NCI-H2196 treated with DMSO at 0.1 percent for 48 hours (cell line): ENCODE measurements at regions not wholly inside any gene's neighbourhood (a gene's known extent, or its start where the extent isn't known, plus 50 kb on each side); places are given as distances from the start of the nearest gene placed in this dataset.

ENCODE experiments used
- DNase-seq: peaks from one replicate; lab custom pipeline; 2025; ENCODE audit not compliant: unreplicated experiment; lab: John Stamatoyannopoulos, UW

- DNase-seq: no peak
Measured at GRCh38 chr15:69529961-69530633, 77.5 kb downstream of the RPLP1 start.

DNA sequence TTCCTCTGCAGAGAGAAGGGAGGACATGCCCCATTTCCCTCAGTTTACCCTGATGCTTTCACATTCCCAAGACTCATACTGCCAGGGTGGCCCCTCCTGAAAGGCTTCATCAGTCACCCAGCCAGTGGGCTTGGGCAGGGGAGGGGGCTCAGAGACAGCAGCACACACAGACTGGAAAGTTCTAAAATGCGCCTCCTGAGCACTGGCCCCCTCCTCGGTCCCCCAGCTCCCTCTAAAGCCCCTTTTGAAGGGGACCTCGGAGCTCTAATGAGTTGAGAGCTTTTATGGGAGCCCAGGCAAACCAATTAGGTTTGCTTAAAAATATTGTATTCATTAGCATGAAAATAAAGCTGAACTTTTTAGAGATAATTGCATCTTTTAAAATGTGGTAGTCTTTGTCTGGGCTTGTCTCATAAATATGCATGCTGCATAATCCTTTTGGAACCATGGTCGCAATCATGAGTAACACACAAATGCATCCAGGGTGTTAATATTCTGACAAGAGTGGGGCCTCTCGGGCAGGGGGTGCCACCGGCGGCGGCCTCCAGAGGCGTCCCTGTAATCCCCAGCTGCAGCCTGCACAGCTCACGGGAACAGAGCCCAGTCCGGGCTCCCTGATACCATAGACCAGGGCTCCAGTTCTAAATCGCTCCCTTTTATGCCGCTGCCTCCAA lies 78.5 kb downstream of the RPLP1 start:
- no peak for DNase-seq

GRCh38 chr15:69531665-69532027 lies 79.0 kb downstream of the RPLP1 start:
- no peak for DNase-seq

DNA sequence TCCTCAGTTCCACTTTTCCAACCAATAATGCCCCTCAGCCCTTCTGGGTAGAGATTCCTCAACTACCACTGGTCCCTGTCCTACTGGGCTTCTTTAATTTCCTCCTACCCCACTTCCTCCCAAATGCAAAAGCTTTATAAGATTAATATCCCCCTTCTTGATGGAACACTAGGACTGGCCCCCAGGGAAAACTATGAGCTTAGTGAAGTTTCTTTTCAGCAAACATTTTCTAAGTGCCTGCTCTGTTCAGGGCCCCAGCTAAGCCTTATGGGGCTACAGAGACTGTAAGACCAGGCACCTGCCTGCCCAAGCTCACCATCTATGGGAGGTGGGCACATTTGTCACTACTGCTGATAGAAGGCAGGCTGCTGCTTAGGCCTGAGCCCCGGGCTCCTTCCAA lies 79.4 kb downstream of the RPLP1 start:
- no peak for DNase-seq

GRCh38 chr15:69532856-69533255 lies 80.2 kb downstream of the RPLP1 start:
- no peak for DNase-seq

DNA sequence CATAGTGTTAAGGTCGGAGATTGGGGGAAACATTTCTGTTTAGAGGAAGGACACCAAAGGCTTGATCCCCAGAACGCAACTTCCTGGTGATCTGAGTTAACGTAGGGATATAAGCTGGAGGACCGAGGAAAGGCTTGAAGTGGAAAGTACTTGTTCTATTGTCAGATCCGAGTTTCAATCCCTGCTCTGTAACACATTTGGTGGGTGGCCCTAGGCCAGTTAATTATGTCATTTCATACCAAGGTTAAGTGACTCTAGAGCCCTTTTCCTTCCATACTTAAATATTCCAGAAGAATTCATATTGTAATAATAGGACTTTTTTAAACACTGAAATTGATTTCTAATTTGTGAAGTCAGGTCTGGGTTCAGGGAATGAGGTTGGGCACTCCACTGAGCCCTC lies 80.9 kb downstream of the RPLP1 start:
- DNase-seq: no peak

- no peak for DNase-seq
Measured at GRCh38 chr15:69535101-69535638, 82.6 kb downstream of the RPLP1 start.

DNA sequence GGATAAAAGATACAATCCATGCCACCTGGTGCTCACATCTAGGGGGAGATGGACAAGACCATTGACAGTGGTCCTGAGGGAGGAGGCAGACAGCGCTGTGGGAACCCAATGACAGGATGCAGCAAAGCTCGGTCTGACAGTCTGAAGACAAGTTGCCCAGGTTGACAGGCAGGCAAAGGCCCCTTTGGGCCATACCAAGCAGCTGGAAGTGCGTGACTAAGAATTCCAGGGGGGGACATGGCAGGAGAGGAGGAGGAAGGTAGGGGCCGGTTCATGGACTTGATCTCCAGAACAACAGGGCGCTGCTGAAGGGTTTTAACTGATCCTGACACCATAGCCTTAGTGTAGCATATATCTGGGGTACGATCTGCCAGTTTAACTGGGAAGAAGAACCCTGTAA lies 83.4 kb downstream of the RPLP1 start:
- DNase-seq: no peak

GRCh38 chr15:69536726-69537512 lies 84.3 kb downstream of the RPLP1 start:
- no peak for DNase-seq

- no peak for DNase-seq
Measured at GRCh38 chr15:69537901-69538300, 85.3 kb downstream of the RPLP1 start.

DNA sequence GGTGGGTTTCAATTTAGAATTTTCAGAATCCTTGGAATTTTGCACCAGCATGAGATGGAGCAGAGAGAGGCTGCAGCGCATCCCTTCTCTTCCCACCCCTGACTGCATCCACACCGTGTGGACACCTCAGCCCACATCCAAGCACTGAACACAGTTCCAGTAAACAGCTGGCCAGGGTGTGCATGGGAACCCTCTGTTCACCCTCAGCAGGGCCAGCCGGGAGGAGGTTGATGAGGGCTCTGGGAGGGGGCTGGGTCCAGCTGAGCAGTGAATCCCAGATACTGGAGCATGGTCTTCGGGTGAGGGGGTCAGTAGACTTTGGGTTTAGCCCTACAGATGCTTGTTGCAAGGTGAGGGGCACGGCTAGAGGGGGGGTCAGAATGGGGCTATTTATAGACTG lies 85.8 kb downstream of the RPLP1 start:
- DNase-seq: no peak

- no peak for DNase-seq
Measured at GRCh38 chr15:69539345-69539744, 86.7 kb downstream of the RPLP1 start.

- no peak for DNase-seq
Measured at GRCh38 chr15:69540622-69541021, 88.0 kb downstream of the RPLP1 start.

DNA sequence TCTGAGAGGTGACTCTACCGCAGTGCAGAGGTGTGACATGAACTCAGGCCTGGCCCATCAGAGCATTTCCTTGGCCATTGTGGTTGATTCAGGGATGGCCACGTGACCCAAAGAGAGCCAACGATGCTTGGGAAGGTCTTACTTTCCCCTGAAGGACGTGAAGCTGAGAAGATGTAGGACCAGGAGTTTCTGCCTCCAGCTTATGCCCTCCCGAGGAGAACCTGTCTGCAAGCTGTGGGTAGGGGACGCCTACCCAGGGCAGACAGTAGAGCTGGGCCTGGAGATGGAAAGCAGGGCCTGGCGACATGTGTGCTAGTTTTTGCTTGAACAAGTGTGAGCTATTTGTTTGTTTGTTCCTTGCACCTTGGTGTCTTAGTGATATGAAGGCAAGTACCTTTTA lies 89.4 kb downstream of the RPLP1 start:
- no peak for DNase-seq

GRCh38 chr15:69543681-69544364 lies 91.2 kb downstream of the RPLP1 start:
- DNase-seq: no peak

- no peak for DNase-seq
Measured at GRCh38 chr15:69544365-69545113, 91.9 kb downstream of the RPLP1 start.

GRCh38 chr15:69546182-69546581 lies 93.6 kb downstream of the RPLP1 start:
- no peak for DNase-seq

DNA sequence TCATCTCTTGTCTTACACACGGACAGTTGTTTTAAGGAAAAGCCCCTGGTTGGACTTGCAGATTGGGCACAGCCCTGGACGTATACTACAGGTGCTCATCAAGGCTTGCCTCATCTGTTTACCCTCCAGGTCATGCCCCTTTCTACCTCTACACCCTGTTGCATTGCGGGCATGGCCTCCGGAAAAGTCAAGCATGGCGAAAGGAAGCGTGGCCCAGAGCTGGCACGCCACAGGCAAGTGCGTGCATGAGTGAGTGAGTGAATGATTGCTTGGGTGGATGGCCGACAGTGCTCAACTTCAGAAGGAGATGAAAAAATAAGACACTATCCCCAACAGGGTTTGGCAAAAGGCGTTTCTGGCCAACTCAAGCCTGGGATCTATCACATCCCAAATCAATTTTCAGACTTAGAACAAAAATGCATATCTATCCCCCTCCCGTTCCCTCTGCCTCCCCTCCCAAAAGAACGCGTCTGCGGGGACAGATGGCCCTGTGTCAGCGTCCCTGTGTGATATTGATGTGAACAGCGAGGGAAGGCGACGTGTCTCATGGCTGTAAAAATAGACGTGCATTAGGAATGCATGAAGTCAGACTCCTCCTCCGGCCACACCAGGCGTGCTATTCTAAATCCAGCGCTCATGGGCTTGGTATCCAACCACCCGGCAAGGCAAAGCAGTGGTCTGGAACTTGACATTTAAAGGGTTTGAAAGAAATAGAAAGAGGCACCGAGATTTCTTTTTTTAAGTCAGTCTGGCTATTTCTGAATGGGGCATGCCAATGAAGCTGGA lies 96.0 kb downstream of the RPLP1 start:
- no peak for DNase-seq

DNA sequence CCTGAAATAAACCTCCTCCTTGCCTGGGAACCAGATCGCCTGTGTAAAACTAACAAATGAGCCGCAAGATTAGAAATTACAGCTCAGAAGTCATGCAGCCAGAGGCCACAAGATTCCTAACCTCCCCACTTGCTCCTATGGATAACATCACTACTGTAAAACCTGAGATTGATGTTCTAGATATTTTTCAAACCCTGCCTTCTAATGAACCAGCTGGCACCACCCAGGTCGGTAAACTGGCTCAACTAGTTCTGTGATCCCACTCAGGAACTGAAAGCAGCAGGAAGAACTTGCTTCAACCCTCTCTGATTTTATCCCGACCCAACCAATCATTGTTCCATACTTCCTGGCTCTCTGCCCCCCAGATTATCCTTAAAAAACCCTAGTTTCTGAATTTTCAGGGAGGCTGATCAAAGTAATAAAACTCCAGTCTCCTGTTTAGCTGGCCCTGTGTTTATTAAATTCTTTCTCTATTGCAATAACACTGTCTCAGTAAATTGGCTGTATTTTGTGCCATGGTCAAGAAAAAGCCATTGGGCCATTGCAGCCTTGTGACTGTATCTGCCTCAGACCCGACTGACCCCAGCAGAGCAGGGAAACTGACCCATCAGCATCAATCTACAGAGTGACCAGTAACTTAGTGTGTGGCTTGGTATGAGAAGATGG lies 98.9 kb downstream of the RPLP1 start:
- DNase-seq: no peak
